Fibroblast of pulmonary artery (primary cell): ENCODE measurements at regions not wholly inside any gene's neighbourhood (a gene's known extent, or its start where the extent isn't known, plus 50 kb on each side); places are given as distances from the start of the nearest gene placed in this dataset.

Experiments
- DNase-seq: peaks from one replicate; pipeline ENCODE4 v3.0.0-alpha.2; 2010; ENCODE audit warnings: low read depth
- H3K4me3 ChIP-seq: replicated peaks from 2 replicates; pipeline ENCODE4 v1.5.1; 2011; ENCODE audit warnings: low read depth, mild to moderate bottlenecking, control low read depth, low read length, moderate library complexity
- TF ChIP-seq, protein P1 (sequence below): IDR thresholded peaks from 2 replicates; pipeline ENCODE4 v1.5.1; 2011; ENCODE audit warnings: mild to moderate bottlenecking, control low read depth, low read length, inconsistent platforms; ENCODE audit errors: missing control alignments

DNA sequence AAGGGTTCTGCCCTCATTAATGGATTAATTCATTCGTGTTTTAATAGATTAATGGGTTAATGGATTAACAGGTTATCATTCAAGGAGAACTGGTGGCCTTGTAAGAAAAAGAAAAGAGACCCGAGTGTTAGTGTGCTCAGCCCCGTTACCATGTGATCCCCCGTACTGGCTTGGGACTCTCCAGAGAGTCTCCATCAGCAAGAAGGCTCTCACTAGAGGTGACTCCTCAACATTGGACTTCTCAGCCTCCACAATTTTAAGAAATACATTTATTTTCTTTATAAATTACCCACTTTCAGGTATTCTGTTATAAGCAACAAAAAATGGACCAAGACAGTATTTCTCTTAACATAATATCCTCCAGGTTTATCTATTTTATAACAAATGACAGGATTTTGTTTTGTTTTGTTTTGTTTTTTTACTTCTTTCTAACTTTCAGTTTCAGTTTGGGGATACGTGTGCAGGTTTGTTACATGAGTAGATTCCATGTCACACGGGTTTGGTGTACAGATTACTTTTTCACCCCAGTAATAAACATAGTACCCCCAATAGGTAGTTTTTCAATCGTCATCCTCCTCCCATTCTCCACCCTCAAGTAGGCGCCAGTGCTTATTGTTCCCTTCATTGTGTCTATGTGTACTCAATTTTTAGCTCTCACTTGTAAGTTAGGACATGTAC is 456.1 kb downstream of the DNAH5 start:
- DNase-seq, result no peak
- no peak overlapping the region for H3K4me3 ChIP-seq
- TF ChIP-seq, protein P1, sequence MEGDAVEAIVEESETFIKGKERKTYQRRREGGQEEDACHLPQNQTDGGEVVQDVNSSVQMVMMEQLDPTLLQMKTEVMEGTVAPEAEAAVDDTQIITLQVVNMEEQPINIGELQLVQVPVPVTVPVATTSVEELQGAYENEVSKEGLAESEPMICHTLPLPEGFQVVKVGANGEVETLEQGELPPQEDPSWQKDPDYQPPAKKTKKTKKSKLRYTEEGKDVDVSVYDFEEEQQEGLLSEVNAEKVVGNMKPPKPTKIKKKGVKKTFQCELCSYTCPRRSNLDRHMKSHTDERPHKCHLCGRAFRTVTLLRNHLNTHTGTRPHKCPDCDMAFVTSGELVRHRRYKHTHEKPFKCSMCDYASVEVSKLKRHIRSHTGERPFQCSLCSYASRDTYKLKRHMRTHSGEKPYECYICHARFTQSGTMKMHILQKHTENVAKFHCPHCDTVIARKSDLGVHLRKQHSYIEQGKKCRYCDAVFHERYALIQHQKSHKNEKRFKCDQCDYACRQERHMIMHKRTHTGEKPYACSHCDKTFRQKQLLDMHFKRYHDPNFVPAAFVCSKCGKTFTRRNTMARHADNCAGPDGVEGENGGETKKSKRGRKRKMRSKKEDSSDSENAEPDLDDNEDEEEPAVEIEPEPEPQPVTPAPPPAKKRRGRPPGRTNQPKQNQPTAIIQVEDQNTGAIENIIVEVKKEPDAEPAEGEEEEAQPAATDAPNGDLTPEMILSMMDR, result no peak

GRCh38 chr5:13480834-13481233 is 463.7 kb downstream of the DNAH5 start:
- TF ChIP-seq, protein P1, result no peak
- DNase-seq, result no peak
- H3K4me3 ChIP-seq, result no peak overlapping the region

GRCh38 chr5:13478831-13479465 is 465.5 kb downstream of the DNAH5 start:
- TF ChIP-seq, protein P1, result no peak
- DNase-seq, result peak; percentile 13
- no peak overlapping the region for H3K4me3 ChIP-seq

- DNase-seq, result peak; percentile 28
- TF ChIP-seq, protein P1, result no peak
- H3K4me3 ChIP-seq, result no peak overlapping the region
Measured at GRCh38 chr5:13477118-13477737, 467.3 kb downstream of the DNAH5 start.

DNA sequence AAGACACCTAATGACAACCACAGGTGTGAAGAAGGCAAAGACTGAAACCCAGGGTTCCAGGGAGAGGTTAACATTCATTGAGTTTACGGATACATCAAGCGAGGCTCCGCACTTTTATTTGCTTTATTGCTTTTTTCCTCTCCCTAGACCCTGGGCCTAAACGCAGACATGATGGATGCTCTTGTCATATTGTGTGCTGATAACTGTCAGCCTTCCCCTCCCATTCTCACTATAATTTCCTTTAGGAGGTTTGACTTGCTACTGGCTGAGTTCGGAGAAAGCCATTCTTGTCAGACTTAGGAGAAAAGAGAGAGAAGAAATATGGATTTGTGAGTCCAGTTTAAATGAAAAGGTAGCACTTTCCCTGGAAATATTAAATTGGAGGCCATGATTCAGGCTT is 471.6 kb downstream of the DNAH5 start:
- TF ChIP-seq, protein P1, result no peak
- no peak for DNase-seq
- no peak overlapping the region for H3K4me3 ChIP-seq

DNA sequence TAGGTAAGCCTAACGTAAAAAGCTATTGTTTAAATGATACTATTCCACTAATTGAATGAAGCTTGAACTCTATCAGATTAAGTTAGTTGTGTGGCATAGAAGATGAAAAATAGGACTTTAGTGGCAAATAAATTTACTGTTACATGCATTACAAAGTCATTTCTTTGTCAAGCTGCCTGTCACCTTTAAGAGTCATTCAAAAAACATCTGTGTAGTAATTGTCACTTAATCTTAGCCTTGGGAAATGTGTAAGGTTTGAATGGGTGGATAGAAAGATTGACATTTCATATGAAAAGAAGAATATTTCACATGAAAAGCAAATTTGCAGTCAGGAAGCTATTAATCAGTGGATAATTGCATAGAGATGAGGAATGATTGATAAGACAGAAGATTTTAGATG is 473.5 kb downstream of the DNAH5 start:
- TF ChIP-seq, protein P1, result no peak
- no peak for DNase-seq
- H3K4me3 ChIP-seq, result no peak overlapping the region
